Calu3 (cell line): ENCODE measurements at regions not wholly inside any gene's neighbourhood (a gene's known extent, or its start where the extent isn't known, plus 50 kb on each side); places are given as distances from the start of the nearest gene placed in this dataset.

Source experiments
- BruUV-seq: library from RNA; stranded (reverse); fragments of 400-500 nt; replicated peaks from 2 replicates; lab custom pipeline; 2021; lab: Mats Ljungman, UMichigan
- CTCF ChIA-PET: fragments of 300-600 bp; sonication (Branson Sonifier 250); formaldehyde crosslinking; loops from one replicate; lab custom pipeline; 2022; ENCODE audit warnings: antibody characterized with exemption; lab: Charles Lee
- DNase-seq: peaks from one replicate; pipeline ENCODE4 v3.0.0; 2022
- H3K27ac Mint-ChIP-seq: one replicate; pipeline ENCODE4 v1.8.0; 2022; ENCODE audit warnings: mixed read lengths; ENCODE audit not compliant: unreplicated experiment
- H3K27me3 Mint-ChIP-seq: one replicate; pipeline ENCODE4 v1.8.0; 2022; ENCODE audit warnings: mixed read lengths; ENCODE audit not compliant: unreplicated experiment
- H3K36me3 Mint-ChIP-seq: one replicate; pipeline ENCODE4 v1.8.0; 2022; ENCODE audit warnings: mild to moderate bottlenecking, moderate library complexity, mixed read lengths; ENCODE audit not compliant: insufficient read depth, unreplicated experiment
- H3K4me1 Mint-ChIP-seq: one replicate; pipeline ENCODE4 v1.8.0; 2022; ENCODE audit warnings: mild to moderate bottlenecking, low read depth, mixed read lengths; ENCODE audit not compliant: unreplicated experiment
- H3K4me3 Mint-ChIP-seq: one replicate; pipeline ENCODE4 v1.8.0; 2022; ENCODE audit warnings: mild to moderate bottlenecking, low read depth, moderate library complexity, mixed read lengths; ENCODE audit not compliant: unreplicated experiment
- H3K9me3 Mint-ChIP-seq: one replicate; pipeline ENCODE4 v1.8.0; 2022; ENCODE audit warnings: low read depth, mixed read lengths; ENCODE audit not compliant: unreplicated experiment
- CTCF ChIP-seq: fragments of 200-600 bp; IDR thresholded peaks from one replicate; pipeline ENCODE4 v1.8.0; 2022; ENCODE audit warnings: antibody characterized with exemption; ENCODE audit not compliant: unreplicated experiment
- intact Hi-C: fragments of 100-400 bp; cut with micrococcal nuclease; formaldehyde crosslinking; loops from one replicate; pipeline ENCODE4 v1.10.0; 2022; ENCODE audit not compliant: unreplicated experiment

- no peak for DNase-seq
- H3K9me3 Mint-ChIP-seq: peaks cover 2% of the 10 kb centered on the region
- intact Hi-C loops: no loop called here
- H3K4me1 Mint-ChIP-seq: no peaks in the 10 kb centered on the region
- no peak for TF ChIP-seq CTCF
- CTCF ChIA-PET: no interaction called here
- no TSS peak for BruUV-seq
- no peaks in the 10 kb centered on the region for H3K27me3 Mint-ChIP-seq
- H3K4me3 Mint-ChIP-seq: no peak overlapping the region
- no peaks in the 10 kb centered on the region for H3K36me3 Mint-ChIP-seq
- H3K27ac Mint-ChIP-seq: no peak overlapping the region
These were observed 2832.4 kb downstream of the PCDH9 start for GRCh38 chr13:64397701-64398100.

GRCh38 chr13:64377606-64378005 lies 2852.5 kb downstream of the PCDH9 start:
- no TSS peak for BruUV-seq
- H3K4me1 Mint-ChIP-seq: no peaks in the 10 kb centered on the region
- H3K9me3 Mint-ChIP-seq: peaks cover 6% of the 10 kb centered on the region
- H3K27me3 Mint-ChIP-seq: no peaks in the 10 kb centered on the region
- TF ChIP-seq CTCF: no peak
- no peak overlapping the region for H3K4me3 Mint-ChIP-seq
- H3K27ac Mint-ChIP-seq: no peak overlapping the region
- DNase-seq: no peak
- H3K36me3 Mint-ChIP-seq: no peaks in the 10 kb centered on the region
- intact Hi-C loops: no loop called here
- CTCF ChIA-PET: no interaction called here

GRCh38 chr13:64371461-64371860 lies 2858.7 kb downstream of the PCDH9 start:
- H3K4me1 Mint-ChIP-seq: no peaks in the 10 kb centered on the region
- intact Hi-C loops: no loop called here
- no peak for DNase-seq
- no peak overlapping the region for H3K4me3 Mint-ChIP-seq
- H3K27me3 Mint-ChIP-seq: no peaks in the 10 kb centered on the region
- no TSS peak for BruUV-seq
- no peak for TF ChIP-seq CTCF
- peaks cover 9% of the 10 kb centered on the region for H3K9me3 Mint-ChIP-seq
- H3K27ac Mint-ChIP-seq: no peak overlapping the region
- no peaks in the 10 kb centered on the region for H3K36me3 Mint-ChIP-seq
- CTCF ChIA-PET: no interaction called here

GRCh38 chr13:64371045-64371444 lies 2859.1 kb downstream of the PCDH9 start:
- Mint-ChIP-seq H3K36me3 (no peaks in the 10 kb centered on the region), H3K27ac (no peak overlapping the region), H3K9me3 (peaks cover 9% of the 10 kb centered on the region), H3K4me1 (no peaks in the 10 kb centered on the region), H3K27me3 (no peaks in the 10 kb centered on the region), H3K4me3 (no peak overlapping the region)
- TF ChIP-seq CTCF: no peak
- CTCF ChIA-PET: no interaction called here
- intact Hi-C loops: no loop called here
- DNase-seq: no peak
- no TSS peak for BruUV-seq

GRCh38 chr13:64369121-64369520 lies 2861.0 kb downstream of the PCDH9 start:
- intact Hi-C loops: no loop called here
- no peak overlapping the region for H3K27ac Mint-ChIP-seq
- H3K36me3 Mint-ChIP-seq: no peaks in the 10 kb centered on the region
- H3K27me3 Mint-ChIP-seq: no peaks in the 10 kb centered on the region
- H3K9me3 Mint-ChIP-seq: peaks cover 9% of the 10 kb centered on the region
- BruUV-seq: no TSS peak
- no peak for TF ChIP-seq CTCF
- CTCF ChIA-PET: no interaction called here
- no peak for DNase-seq
- H3K4me1 Mint-ChIP-seq: no peaks in the 10 kb centered on the region
- H3K4me3 Mint-ChIP-seq: no peak overlapping the region
